ENCODE measurements at regions not wholly inside any gene's neighbourhood (a gene's known extent, or its start where the extent isn't known, plus 50 kb on each side); places are given as distances from the start of the nearest gene placed in this dataset.

DNA sequence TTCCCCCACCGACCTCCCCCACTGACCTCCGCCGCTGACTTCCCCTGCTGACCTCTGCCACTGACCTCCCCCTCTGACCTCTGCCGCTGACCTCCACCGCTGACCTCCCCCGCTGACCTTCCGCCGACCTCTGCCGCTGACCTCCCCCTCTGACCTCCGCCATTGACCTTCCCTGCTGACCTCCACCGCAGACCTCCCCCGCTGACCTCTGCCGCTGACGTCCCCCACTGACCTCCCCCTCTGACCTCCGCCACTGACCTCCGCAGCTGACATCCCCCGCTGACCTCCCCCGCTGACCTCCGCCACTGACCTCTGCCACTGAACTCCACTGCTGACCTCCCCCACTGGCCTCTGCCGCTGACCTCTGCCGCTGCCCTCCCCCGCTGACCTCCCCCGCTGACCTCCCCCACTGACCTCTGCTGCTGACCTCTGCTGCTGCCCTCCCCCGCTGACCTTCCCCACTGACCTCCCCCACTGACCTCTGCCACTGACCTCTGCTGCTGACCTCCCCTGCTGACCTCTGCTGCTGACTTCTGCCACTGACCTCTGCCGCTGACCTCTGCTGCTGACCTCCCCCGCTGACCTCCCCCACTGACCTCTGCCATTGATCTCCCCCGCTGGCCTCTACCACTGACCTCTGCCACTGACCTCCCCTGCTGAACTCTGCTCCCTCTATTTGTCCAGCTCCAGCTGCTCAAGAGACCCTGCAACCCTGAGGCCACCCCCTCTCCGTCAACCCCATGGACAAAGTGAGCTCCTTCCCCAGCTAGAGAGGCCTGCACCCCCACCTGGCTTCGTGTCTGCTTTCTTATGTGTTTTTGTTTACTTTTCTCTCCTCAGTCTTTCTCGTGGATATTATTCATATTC is 91.4 kb upstream of the AFDN start (continued):
- TF ChIP-seq, protein P1, sequence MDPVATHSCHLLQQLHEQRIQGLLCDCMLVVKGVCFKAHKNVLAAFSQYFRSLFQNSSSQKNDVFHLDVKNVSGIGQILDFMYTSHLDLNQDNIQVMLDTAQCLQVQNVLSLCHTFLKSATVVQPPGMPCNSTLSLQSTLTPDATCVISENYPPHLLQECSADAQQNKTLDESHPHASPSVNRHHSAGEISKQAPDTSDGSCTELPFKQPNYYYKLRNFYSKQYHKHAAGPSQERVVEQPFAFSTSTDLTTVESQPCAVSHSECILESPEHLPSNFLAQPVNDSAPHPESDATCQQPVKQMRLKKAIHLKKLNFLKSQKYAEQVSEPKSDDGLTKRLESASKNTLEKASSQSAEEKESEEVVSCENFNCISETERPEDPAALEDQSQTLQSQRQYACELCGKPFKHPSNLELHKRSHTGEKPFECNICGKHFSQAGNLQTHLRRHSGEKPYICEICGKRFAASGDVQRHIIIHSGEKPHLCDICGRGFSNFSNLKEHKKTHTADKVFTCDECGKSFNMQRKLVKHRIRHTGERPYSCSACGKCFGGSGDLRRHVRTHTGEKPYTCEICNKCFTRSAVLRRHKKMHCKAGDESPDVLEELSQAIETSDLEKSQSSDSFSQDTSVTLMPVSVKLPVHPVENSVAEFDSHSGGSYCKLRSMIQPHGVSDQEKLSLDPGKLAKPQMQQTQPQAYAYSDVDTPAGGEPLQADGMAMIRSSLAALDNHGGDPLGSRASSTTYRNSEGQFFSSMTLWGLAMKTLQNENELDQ (CRISPR knock-in tag; IDR thresholded peaks at IDR 0.05; ENCODE audit: borderline replicate concordance), result no peak
- TF ChIP-seq, protein P2, sequence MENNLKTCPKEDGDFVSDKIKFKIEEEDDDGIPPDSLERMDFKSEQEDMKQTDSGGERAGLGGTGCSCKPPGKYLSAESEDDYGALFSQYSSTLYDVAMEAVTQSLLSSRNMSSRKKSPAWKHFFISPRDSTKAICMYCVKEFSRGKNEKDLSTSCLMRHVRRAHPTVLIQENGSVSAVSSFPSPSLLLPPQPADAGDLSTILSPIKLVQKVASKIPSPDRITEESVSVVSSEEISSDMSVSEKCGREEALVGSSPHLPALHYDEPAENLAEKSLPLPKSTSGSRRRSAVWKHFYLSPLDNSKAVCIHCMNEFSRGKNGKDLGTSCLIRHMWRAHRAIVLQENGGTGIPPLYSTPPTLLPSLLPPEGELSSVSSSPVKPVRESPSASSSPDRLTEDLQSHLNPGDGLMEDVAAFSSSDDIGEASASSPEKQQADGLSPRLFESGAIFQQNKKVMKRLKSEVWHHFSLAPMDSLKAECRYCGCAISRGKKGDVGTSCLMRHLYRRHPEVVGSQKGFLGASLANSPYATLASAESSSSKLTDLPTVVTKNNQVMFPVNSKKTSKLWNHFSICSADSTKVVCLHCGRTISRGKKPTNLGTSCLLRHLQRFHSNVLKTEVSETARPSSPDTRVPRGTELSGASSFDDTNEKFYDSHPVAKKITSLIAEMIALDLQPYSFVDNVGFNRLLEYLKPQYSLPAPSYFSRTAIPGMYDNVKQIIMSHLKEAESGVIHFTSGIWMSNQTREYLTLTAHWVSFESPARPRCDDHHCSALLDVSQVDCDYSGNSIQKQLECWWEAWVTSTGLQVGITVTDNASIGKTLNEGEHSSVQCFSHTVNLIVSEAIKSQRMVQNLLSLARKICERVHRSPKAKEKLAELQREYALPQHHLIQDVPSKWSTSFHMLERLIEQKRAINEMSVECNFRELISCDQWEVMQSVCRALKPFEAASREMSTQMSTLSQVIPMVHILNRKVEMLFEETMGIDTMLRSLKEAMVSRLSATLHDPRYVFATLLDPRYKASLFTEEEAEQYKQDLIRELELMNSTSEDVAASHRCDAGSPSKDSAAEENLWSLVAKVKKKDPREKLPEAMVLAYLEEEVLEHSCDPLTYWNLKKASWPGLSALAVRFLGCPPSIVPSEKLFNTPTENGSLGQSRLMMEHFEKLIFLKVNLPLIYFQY (CRISPR knock-in tag; IDR thresholded peaks at IDR 0.05; ENCODE audit: borderline replicate concordance), result no peak
- TF ChIP-seq NFKBIZ (CRISPR knock-in tag; IDR thresholded peaks at IDR 0.05) (no peak), PITX1 (CRISPR knock-in tag; IDR thresholded peaks at IDR 0.05) (peak; percentile 96), ZNF12 (CRISPR knock-in tag; IDR thresholded peaks at IDR 0.05) (no peak), FLYWCH1 (CRISPR knock-in tag; IDR thresholded peaks at IDR 0.05) (no peak), ZFP36L2 (CRISPR knock-in tag; IDR thresholded peaks at IDR 0.05) (no peak), CBX2 (IDR thresholded peaks at IDR 0.05; ENCODE audit: low read depth, low read length) (no peak), CBX2 (CRISPR knock-in tag; IDR thresholded peaks at IDR 0.05; ENCODE audit: low read depth) (no peak), ZNF335 (CRISPR knock-in tag; IDR thresholded peaks at IDR 0.05) (no peak), NR2F1 (CRISPR knock-in tag; IDR thresholded peaks at IDR 0.05) (peak; percentile 99), ZNF678 (CRISPR knock-in tag; IDR thresholded peaks at IDR 0.05) (no peak), TP53 (CRISPR knock-in tag; conservative IDR thresholded peaks at IDR 0.05) (no peak), SCMH1 (CRISPR knock-in tag; IDR thresholded peaks at IDR 0.05; ENCODE audit: borderline replicate concordance) (no peak), KLF12 (CRISPR knock-in tag; IDR thresholded peaks at IDR 0.05; ENCODE audit: borderline replicate concordance) (no peak), ZNF225 (CRISPR knock-in tag; IDR thresholded peaks at IDR 0.05) (no peak), ZNF652 (CRISPR knock-in tag; IDR thresholded peaks at IDR 0.05; ENCODE audit: borderline replicate concordance, low read depth) (no peak), RCOR2 (CRISPR knock-in tag; IDR thresholded peaks at IDR 0.05) (no peak), RBM22 (optimal IDR thresholded peaks at IDR 0.05; ENCODE audit: low read length) (no peak)
- TF ChIP-seq, protein P3, sequence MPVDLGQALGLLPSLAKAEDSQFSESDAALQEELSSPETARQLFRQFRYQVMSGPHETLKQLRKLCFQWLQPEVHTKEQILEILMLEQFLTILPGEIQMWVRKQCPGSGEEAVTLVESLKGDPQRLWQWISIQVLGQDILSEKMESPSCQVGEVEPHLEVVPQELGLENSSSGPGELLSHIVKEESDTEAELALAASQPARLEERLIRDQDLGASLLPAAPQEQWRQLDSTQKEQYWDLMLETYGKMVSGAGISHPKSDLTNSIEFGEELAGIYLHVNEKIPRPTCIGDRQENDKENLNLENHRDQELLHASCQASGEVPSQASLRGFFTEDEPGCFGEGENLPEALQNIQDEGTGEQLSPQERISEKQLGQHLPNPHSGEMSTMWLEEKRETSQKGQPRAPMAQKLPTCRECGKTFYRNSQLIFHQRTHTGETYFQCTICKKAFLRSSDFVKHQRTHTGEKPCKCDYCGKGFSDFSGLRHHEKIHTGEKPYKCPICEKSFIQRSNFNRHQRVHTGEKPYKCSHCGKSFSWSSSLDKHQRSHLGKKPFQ (CRISPR knock-in tag; IDR thresholded peaks at IDR 0.05; ENCODE audit: insufficient replicate concordance), result peak; percentile 69
- TF ChIP-seq, protein P4, sequence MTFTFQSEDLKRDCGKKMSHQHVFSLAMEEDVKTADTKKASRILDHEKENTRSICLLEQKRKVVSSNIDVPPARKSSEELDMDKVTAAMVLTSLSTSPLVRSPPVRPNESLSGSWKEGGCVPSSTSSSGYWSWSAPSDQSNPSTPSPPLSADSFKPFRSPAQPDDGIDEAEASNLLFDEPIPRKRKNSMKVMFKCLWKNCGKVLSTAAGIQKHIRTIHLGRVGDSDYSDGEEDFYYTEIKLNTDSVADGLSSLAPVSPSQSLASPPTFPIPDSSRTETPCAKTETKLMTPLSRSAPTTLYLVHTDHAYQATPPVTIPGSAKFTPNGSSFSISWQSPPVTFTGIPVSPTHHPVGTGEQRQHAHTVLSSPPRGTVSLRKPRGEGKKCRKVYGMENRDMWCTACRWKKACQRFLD (CRISPR knock-in tag; IDR thresholded peaks at IDR 0.05; ENCODE audit: borderline replicate concordance), result no peak
